Thyroid gland (tissue), 4 donors: ENCODE measurements at regions not wholly inside any gene's neighbourhood (a gene's known extent, or its start where the extent isn't known, plus 50 kb on each side); places are given as distances from the start of the nearest gene placed in this dataset.

ENCODE experiments used
- POLR2A ChIP-seq, 2 donors: fragments of 450-650 bp; IDR thresholded peaks; one replicate each; pipeline ENCODE4 v1.6.1; 2017; ENCODE audit warnings: antibody characterized with exemption in 2 of 2, mild to moderate bottlenecking in 2 of 2, moderate library complexity in 1 of 2
- TF ChIP-seq, protein P1 (sequence below), 6 experiments: fragments of 200-600 bp in 3 of 6; fragments of 450-650 bp in 3 of 6; sonication (generic) in 3 of 6; IDR thresholded peaks; one replicate each; pipeline ENCODE4 v1.5.1; 2016 to 2019; ENCODE audit warnings: antibody characterized with exemption in 6 of 6, mild to moderate bottlenecking in 2 of 6, inconsistent platforms in 1 of 6, moderate library complexity in 1 of 6

DNA sequence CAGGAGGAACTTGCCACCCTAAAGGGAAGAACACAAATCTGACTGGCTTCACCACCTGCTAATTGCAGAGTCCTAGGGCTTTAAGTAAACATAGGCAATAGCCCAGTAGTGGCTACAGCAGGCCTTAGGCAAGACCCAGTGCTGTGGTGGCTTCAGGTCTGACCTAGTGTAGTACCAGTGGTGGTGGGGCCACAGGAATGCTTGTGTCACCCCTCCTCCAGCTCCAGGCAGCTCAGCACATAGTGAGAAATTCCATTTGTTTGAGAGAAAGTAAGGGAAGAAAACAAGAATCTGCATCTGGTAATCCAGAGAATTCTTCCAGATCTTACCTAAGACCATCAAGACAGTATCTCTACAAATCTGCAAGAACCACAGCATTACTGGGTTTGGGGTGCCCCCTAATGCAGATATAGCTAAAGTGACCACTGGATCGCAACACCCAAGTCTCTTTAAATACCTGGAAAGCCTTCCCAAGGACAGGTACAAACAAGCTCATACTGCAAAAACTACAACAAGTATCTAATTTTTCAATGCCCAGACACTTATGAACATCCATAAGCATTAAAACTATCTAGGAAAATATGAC lies 102.6 kb upstream of the TRPM3 start:
- TF ChIP-seq, protein P1, sequence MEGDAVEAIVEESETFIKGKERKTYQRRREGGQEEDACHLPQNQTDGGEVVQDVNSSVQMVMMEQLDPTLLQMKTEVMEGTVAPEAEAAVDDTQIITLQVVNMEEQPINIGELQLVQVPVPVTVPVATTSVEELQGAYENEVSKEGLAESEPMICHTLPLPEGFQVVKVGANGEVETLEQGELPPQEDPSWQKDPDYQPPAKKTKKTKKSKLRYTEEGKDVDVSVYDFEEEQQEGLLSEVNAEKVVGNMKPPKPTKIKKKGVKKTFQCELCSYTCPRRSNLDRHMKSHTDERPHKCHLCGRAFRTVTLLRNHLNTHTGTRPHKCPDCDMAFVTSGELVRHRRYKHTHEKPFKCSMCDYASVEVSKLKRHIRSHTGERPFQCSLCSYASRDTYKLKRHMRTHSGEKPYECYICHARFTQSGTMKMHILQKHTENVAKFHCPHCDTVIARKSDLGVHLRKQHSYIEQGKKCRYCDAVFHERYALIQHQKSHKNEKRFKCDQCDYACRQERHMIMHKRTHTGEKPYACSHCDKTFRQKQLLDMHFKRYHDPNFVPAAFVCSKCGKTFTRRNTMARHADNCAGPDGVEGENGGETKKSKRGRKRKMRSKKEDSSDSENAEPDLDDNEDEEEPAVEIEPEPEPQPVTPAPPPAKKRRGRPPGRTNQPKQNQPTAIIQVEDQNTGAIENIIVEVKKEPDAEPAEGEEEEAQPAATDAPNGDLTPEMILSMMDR (IDR thresholded peaks at IDR 0.05), result no peak
- no peak for TF ChIP-seq POLR2A (IDR thresholded peaks at IDR 0.05)
